ENCODE measurements at regions not wholly inside any gene's neighbourhood (a gene's known extent, or its start where the extent isn't known, plus 50 kb on each side); places are given as distances from the start of the nearest gene placed in this dataset.

DNA sequence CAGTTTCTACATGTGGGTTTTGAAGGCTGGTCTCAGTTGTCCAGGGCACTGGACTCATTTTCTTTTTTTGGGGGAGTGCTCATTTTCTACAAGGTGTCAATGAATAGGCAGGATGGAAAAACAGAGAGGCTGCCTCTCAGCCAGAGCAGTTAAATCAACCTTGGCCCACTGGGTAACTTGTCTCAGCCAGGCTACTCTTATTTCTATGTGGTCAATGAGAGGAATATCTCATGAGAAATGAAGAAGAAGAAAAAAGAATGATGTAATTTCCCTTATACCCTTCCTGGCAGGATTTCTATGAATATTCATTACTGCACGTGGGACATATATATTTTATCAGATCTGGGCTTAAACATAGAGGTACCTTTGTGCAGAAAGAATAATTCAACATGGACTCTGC is 155.2 kb upstream of the E2F7 start:
- no peak for TF ChIP-seq NR3C1 (CRISPR knock-in tag; IDR thresholded peaks at IDR 0.05)
- TF ChIP-seq C11orf30 (IDR thresholded peaks at IDR 0.05; ENCODE audit: low read depth): no peak
- TF ChIP-seq ESRRA (IDR thresholded peaks at IDR 0.05; ENCODE audit: borderline replicate concordance, low read depth): no peak
- no peak for TF ChIP-seq FOS (IDR thresholded peaks at IDR 0.05; ENCODE audit: extremely low read depth, insufficient read length)
- TF ChIP-seq, protein P1, sequence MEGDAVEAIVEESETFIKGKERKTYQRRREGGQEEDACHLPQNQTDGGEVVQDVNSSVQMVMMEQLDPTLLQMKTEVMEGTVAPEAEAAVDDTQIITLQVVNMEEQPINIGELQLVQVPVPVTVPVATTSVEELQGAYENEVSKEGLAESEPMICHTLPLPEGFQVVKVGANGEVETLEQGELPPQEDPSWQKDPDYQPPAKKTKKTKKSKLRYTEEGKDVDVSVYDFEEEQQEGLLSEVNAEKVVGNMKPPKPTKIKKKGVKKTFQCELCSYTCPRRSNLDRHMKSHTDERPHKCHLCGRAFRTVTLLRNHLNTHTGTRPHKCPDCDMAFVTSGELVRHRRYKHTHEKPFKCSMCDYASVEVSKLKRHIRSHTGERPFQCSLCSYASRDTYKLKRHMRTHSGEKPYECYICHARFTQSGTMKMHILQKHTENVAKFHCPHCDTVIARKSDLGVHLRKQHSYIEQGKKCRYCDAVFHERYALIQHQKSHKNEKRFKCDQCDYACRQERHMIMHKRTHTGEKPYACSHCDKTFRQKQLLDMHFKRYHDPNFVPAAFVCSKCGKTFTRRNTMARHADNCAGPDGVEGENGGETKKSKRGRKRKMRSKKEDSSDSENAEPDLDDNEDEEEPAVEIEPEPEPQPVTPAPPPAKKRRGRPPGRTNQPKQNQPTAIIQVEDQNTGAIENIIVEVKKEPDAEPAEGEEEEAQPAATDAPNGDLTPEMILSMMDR (IDR thresholded peaks at IDR 0.05 in 2 of 3, conservative IDR thresholded peaks at IDR 0.05 in 1 of 3; ENCODE audit: insufficient read depth in 2 of 3, low read depth in 1 of 3, low read length in 3 of 3): no peak
- TF ChIP-seq IRF2 (CRISPR knock-in tag; IDR thresholded peaks at IDR 0.05): no peak
- no peak for TF ChIP-seq NCOA2 (IDR thresholded peaks at IDR 0.05; ENCODE audit: partially characterized antibody in 2 of 2)
- TF ChIP-seq SMARCC2 (IDR thresholded peaks at IDR 0.05; ENCODE audit: low read depth): no peak
- no peak for TF ChIP-seq EZH2 (IDR thresholded peaks at IDR 0.05; ENCODE audit: borderline replicate concordance, low read depth, low read length)
- TF ChIP-seq SMARCE1 (IDR thresholded peaks at IDR 0.05): no peak
- TF ChIP-seq POLR2A (conservative IDR thresholded peaks at IDR 0.05): no peak
- TF ChIP-seq, protein P2, sequence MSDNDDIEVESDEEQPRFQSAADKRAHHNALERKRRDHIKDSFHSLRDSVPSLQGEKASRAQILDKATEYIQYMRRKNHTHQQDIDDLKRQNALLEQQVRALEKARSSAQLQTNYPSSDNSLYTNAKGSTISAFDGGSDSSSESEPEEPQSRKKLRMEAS (CRISPR knock-in tag; IDR thresholded peaks at IDR 0.05): no peak
- TF ChIP-seq PRPF4 (IDR thresholded peaks at IDR 0.05; ENCODE audit: insufficient read depth, low read depth, low read length, poor library complexity, severe bottlenecking): no peak
